GM21447 (cell line): ENCODE measurements at regions not wholly inside any gene's neighbourhood (a gene's known extent, or its start where the extent isn't known, plus 50 kb on each side); places are given as distances from the start of the nearest gene placed in this dataset.
"Not testable (repeated sequence)": the region's sequence is repeated elsewhere in the genome, so short reads cannot be mapped to it uniquely, and the experiment has no call there.

Experiments
- ATAC-seq: cut with Tn5 transposase; IDR thresholded peaks from one replicate; pipeline ENCODE4 v1.9.1; 2021; ENCODE audit not compliant: unreplicated experiment

- not testable (repeated sequence) for ATAC-seq
Measured at GRCh38 chr11:38595359-38596016, 1997.5 kb upstream of the RAG2 start.

GRCh38 chr11:38594895-38595294 lies 1996.9 kb upstream of the RAG2 start:
- ATAC-seq, result no peak

- ATAC-seq, result no peak
Measured at GRCh38 chr11:38593649-38594048, 1995.6 kb upstream of the RAG2 start.

- no peak for ATAC-seq
Measured at GRCh38 chr11:38582756-38583155, 1984.7 kb upstream of the RAG2 start.

GRCh38 chr11:38582151-38582550 lies 1984.1 kb upstream of the RAG2 start:
- no peak for ATAC-seq

GRCh38 chr11:38577769-38578168 lies 1979.7 kb upstream of the RAG2 start:
- ATAC-seq, result no peak

- no peak for ATAC-seq
Measured at GRCh38 chr11:38562562-38562961, 1964.5 kb upstream of the RAG2 start.

GRCh38 chr11:38553148-38553547 lies 1955.1 kb upstream of the RAG2 start:
- ATAC-seq, result no peak

- no peak for ATAC-seq
Measured at GRCh38 chr11:38547462-38547861, 1949.4 kb upstream of the RAG2 start.

GRCh38 chr11:38543986-38544385 lies 1946.0 kb upstream of the RAG2 start:
- no peak for ATAC-seq

GRCh38 chr11:38543311-38543710 lies 1945.3 kb upstream of the RAG2 start:
- ATAC-seq, result no peak

- no peak for ATAC-seq
Measured at GRCh38 chr11:38538866-38539680, 1941.0 kb upstream of the RAG2 start.

GRCh38 chr11:38530226-38530625 lies 1932.2 kb upstream of the RAG2 start:
- ATAC-seq, result no peak

- no peak for ATAC-seq
Measured at GRCh38 chr11:38524945-38525344, 1926.9 kb upstream of the RAG2 start.

GRCh38 chr11:38517991-38518390 lies 1920.0 kb upstream of the RAG2 start:
- ATAC-seq, result no peak

GRCh38 chr11:38512830-38513229 lies 1914.8 kb upstream of the RAG2 start:
- not testable (repeated sequence) for ATAC-seq

GRCh38 chr11:38510041-38510440 lies 1912.0 kb upstream of the RAG2 start:
- no peak for ATAC-seq

GRCh38 chr11:38503876-38504275 lies 1905.8 kb upstream of the RAG2 start:
- ATAC-seq, result no peak

GRCh38 chr11:38498721-38499120 lies 1900.7 kb upstream of the RAG2 start:
- no peak for ATAC-seq

- no peak for ATAC-seq
Measured at GRCh38 chr11:38491986-38492385, 1894.0 kb upstream of the RAG2 start.

- ATAC-seq, result no peak
Measured at GRCh38 chr11:38481391-38481790, 1883.4 kb upstream of the RAG2 start.

- ATAC-seq, result no peak
Measured at GRCh38 chr11:38476808-38477575, 1879.0 kb upstream of the RAG2 start.
